ENCODE measurements at regions not wholly inside any gene's neighbourhood (a gene's known extent, or its start where the extent isn't known, plus 50 kb on each side); places are given as distances from the start of the nearest gene placed in this dataset.
A peak's percentile ranks its signal among the peaks of the same experiment; 100 is the strongest.
"Not testable (repeated sequence)": the region's sequence is repeated elsewhere in the genome, so short reads cannot be mapped to it uniquely, and the experiment has no call there.

DNA sequence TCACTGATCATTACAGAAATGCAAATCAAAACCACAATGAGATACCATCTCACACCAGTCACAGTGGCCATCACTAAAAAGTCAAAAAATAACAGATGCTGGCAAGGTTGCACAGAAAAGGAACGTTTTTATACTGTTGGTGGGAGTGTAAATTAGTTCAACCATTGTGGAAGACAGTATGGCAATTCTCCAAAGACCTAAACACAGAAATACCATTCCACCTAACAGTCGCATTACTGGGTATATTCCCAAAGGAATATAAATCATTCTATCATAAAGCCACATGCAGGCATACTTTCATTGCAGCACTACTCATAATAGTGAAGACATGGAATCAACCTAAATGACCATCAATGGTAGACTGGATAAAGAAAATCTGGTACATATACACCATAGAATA, 83.2 kb upstream of the ARID5B start:
- DNase-seq: not testable (repeated sequence)

DNA sequence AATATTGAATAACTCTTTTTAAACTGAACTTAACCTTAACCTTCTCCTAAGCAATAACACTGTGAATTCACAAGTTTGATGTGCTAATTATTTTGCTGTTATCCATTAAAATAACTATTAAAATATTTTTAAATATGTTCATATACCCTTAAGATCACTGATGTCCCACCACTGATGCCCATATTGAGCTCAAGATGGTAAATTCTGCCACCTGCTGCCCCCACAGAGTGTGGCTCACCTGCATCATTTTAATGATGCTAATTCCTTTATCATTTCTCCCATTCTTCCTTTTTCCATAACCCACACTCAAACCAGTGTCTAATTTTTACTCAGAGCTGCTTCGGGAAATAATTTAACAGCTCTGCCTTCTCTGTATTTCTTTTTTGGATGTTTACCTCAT, 82.3 kb upstream of the ARID5B start:
- no peak for DNase-seq

DNA sequence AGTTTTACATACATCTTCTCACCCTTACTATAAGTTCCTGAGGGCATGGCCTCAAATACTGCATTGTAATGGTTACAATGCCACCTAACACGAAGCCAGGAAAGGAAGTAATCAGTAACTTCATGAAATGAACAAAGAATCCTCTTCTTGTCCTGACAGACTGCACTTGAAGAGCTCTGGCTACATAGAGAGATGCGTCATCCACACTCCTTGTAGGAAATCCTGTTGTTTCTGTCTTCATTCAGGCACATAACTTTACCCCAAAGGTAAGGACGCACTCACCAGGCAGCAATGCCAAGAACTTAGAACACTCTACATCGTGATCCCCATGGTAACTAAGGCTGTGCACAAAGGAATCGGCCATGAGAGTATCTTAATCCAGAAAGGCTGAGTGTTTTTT, 80.3 kb upstream of the ARID5B start:
- no peak for DNase-seq

DNA sequence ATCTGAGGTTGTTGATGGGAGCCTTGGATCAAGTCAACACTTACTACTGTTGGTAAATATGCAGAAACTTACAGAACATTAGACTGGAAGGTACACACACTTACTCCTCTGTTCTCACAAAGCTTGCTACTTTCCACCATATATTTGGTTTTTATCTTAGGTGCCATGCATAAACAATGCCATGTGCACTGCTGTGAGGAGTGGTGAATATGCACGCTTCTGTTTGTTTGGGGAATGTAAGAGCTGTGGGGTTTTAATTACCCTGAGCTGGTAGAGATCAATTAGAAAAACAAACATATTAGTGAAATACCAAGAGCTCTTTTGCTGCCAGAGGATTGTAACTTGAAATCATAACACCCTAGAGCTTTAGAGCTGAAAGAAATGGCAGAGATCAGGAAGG, 79.8 kb upstream of the ARID5B start:
- no peak for DNase-seq

DNA sequence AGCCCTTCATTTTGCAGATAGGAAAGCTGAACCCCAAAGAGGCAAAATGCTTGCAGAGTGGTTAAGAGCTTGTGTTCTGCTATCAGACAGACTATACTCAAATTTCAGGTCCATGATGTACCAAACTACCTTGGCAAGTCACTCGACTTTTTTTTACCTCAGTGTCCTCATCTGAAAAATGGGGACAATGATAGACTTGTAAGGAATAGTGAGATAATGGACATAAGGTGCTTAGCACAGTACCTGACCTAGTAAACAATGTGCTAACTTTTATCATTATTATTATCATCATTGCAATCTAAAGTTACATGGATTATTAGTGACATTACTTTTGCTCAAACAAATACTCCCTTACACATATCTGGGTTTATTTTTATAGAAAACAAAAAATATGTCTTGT, 79.4 kb upstream of the ARID5B start:
- no peak for DNase-seq

DNA sequence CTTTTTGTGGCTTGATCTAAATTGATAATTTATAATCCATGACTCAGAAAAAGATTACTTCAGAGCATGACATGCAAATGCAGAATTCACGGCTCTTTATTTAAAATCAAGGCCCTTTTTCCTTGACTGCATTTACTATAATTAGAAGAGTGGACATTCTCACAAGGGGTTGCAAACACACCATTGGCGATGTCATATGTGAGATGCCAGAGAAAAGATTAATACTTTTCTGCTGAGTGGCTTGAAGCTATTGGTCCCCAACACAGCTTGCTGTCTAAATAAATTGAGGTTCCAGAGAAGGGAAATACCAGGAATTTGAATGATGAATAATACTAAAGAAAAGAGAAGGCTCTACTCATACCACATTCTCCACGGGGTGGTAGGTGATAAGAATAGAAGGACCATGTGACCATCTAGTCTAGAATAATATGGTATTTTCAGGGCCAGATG, 78.7 kb upstream of the ARID5B start:
- DNase-seq: no peak

DNA sequence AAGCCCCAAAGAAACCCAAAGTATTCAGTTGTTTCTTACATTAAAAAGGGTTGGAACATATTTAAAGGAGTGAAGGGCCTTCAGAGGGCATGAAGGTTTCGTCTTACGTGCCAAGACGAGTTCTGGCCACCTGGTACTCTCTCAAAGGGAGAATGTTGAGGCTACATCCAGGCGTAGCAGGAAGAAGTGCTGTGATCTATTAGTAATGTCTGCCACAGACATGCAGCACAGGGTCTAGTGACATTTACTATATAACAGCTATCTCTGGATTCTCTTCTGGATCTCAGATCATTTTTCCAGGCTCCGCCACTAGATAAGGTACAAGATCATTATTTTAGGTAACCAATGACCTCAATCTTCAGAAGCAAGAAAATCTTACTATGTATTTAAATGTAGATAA, 76.5 kb upstream of the ARID5B start:
- DNase-seq: no peak

DNA sequence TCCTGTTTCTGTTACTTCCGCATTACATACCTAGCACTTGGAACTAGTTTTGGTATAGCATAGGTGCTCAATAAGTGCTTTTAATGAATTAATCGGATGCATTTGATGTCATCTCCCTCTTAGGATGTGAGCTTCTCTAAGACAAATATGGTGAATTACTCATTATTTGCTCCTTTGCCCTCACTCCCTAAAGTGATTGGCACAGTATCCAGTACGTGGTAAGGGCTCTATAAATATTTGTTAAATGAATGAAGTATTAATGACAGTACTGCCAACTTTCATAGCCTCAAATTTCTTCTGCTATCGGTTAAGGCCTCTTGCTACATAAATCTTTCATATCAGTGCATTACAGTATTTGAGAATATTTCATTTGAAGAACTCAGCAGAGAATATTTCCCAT, 75.9 kb upstream of the ARID5B start:
- DNase-seq: no peak

DNA sequence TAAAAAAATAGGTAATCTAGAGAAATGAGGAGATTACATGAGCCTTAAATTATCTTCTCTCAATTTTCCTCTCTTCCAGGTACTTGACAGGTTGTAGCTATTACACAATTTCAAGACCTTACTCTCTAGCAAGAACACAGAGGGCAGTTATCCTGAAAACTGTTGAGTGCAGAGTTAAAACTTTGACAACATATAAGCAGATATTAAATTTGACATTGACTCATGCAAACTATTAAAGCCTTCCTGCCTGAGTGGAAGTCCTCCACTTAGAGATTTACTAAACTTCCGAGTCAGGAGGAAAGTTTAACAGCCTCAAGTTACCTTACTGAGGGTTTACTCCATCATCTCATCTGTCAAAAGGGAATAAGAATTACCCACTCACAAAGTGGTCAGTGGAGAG, 73.5 kb upstream of the ARID5B start:
- no peak for DNase-seq

DNA sequence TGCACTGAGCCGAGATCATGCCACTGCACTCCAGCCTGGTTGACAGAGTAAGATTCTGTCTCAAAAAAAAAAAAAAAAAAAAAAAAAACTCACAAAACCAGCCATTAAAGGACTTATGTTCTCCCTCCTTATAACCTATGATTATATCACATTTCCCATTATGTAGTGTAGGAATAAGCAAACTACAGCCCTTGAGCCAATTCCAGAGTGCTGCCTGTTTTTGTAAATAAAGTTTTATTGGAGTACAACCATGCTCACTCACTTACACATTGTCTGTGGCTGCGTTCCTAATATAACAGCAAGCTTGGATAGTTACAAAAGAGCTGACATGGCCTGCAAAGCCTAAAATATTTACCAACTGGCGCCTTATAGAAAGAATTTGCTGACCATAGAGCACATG, 72.7 kb upstream of the ARID5B start:
- no peak for DNase-seq

DNA sequence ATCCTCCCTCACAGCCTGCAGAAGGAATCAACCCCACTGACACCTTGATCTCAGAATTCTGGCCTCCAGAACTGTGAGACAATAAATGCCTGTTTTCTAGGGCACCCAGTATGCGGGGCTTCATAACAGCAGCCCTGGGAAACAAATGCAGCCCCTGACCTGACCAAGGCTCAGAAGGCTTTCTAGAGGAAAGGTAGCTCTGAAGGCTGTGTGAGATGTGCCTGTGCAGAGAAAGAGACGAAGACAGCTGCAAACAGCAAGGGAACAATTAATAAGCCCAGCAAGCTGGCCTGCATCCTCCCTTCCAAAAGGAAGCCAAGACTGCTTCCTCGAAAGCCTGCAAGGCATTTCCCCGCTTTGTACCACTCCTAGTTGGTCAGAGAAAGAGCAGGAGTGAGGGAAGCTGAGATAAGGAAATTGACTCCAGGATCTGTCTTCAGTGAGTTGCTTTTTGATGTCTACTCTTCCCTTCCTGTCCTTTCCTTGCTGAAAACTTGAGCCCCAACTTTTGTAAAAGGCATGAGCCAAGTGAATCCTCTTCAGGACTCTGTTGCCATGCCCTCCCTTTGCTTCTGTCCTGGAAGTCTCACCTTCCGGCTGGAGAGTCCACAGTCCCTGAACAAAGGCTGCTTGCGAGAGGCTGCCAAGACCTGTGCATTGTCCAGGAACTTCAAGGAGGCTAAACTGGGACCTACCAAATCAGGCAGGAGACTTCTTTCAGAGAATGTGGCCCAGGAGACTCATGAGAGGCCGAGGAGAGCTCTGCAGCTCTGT, 71.2 kb upstream of the ARID5B start:
- DNase-seq: no peak

DNA sequence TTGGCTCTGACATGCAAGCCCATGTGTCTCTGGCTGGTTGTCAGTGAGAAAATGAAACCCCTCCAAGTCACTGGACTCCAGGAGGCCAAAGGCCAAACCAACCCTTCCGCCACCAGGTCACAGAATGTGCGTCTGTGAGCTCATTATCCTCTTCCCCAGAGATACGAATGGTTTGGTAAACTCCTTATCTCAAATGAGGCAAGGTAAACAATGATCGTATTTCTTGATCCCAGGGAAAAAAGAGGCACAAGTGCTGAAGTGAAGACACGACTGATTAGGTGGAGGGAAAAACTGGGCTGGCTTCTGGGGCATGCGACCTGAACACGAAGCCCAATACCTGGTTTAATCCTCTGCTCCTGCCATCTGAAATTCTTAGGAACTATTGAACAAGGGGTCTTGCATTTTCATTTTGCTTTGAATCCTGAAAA, 70.6 kb upstream of the ARID5B start:
- no peak for DNase-seq

DNA sequence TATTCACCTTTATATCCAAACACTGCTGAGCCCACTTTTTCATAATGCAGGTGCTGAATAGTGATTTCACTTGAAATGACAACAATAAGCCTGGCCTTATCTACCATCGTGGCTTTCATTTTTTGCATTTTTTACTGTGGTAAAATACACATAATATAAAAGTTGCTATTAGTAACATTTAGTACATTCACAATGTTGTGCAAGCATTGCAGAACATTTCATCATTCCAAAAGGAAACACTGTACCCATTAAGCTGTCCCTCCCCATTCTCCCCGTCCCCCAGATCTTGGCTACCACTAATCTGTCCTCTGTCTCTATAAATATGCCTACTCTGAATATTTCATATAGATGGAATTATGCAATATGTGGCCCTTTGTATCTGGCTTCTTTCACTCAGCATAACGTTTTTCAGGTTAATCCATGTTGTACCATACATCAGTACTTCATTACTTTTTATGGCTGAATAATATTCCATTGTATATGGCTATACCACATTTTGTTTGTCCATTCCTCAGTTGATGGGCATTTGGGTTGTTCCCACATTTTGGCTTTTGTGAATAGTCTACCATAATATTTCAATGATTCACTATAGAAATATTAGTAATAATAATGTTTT, 68.5 kb upstream of the ARID5B start:
- DNase-seq: no peak

DNA sequence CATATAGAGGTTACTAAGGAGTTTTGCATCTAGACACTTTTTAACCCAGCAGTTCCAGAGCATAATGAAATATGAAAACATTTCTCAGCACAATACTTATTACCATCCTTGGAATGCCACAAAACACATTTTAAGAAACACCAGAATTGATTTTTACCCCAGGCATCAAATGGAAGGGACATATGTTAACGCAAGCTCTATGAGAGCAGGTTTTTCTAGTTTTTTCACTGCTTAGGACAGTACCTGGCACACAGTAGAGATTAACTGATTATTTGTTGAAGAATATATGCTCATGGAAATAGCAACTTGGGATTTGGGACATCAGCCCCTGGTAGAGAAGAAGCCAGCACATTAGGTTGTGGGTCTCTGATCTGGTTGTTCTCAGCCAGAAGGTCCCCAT, 67.0 kb upstream of the ARID5B start:
- peak in 1 of 5 donors; percentile 6 for DNase-seq

DNA sequence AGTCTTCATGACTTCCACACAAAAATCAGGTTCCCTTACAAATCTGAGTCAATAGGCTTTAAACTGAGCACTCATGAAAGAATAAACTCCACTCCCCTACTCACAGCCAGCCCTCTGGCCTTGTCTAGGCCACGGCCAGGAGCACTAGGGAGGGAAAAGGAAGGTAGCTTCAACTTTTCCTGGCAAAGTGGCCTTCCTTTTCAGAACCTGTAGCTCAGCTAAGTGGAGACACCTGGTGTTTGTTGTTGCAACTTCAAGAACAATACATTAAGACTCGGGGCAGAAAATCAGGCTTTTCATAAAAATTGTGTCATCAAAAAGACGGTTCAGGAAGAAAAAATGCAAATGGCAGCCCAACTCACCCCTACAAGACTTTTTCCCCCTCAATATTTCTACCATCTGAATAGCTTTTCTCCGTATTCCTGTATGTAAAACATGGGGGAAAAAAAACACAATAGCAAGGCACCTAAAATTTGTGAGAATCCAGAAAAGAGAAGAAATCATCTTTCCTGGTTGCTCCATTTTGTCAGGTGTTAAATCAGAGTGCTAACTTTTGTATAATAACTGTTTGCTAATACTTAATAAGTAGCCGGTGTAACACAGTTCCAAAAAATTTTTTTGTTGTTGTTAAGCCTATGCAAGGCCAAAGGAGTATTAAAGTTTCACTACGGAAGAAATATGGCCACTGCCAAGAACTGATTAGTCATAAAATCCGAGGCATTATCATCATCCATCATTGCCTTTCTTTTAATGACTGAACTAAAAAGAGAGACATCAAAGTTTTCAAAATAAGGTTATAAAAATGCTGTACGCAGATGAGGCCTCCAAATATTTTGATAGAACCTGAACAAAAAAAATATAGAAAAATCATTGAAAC, 66.2 kb upstream of the ARID5B start:
- peak in 1 of 5 donors; percentile 75 for DNase-seq

DNA sequence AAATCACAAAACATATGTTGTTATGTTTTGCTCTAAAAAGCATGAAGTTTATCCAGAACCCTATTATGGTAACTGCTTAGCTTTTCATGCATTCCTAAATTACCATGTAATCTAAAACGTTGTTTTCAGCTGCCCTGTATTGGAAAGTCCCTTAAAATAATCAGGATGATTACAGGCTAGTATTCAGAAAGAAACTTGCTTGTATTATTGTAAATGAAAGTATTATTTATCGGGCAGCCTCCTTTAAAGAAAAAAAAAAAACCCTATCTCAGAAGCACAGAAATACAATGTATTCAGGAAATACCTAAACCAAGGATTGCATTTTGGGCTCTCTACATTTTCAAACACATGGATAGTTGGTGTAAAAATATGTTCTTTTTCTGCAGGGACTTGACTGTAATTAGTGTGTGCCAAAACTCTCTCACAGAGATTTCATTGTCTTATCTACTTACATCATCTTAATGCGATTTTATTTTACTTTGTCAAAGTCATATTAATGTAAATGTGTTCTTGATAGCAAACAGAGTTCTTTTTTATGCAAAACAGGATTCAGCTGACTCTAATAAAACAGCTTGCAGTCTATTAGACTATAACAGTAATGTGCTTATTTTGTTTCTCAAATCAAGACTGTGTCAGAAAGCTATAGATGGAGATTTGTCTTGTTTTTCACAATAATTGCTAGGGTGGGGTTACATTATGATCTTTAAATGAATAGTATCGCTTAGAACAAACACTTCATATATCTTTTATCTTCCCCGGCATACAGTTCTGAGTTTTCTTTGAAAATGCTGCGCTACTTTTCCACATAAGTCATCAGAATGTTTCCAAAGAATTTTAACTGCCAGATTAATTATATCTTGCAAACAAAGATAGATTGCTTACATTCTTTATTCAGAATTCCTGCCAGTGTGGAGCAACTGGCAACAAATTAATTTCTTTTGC, 65.3 kb upstream of the ARID5B start:
- peak in 1 of 5 donors; percentile 20 for DNase-seq

DNA sequence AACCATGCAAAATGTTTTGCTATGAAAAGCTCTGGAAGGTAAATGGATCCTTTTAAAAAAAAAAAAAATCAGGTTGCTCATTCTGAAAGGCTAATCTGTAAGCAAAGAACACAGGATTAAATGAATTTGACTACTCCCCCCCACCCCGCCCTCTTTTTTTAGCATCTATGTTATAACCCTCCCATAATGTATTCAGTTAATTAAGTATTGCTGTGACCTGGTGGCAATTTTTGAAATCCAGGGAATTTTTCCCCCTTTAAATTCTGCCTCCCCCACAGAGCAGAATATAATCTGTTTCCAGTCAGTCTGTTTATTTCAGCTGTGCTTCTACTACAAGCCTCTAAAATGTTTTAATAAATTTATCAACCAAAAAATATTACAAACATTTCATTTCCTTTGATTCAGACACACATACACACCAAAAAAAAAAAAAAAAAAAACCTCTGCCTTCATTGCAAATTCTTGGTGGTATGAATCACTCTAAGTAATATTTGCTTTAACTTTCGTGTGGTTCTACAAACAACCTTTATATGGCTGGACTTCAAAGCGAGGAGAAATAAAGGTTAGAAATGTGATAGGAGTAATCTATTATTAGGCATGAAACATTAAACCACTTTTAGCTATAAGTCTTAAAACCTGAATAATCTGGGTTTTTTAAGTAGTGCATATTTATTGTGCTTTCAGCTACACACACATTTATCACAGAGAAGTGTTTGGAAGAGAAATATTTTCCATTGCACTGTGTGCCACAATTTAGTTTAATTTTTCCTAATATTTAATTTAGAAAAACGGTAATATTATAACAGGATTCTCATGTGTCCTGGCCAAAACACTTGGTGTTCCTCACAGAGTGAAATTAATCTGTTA, 64.4 kb upstream of the ARID5B start:
- no peak for DNase-seq

DNA sequence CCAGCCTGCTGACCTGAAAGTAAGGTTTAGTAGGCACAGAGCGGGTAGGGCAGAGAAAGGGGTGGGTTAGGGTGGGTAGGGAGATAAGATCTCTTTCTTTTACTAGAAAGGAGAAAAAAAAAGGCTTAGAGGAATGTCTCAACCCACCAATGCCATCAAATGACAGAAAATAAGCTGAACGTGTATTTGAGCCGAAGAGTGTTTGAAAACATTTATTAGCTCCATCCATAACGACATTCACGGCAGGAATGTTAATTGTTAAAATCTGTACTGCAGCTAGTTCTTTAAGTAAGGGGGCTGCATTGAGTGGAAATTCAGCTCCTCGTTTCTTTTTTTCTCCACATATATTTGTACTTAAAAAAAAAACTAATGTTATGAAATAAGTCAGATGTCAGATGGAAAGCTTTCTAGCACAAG, 63.7 kb upstream of the ARID5B start:
- DNase-seq: no peak

DNA sequence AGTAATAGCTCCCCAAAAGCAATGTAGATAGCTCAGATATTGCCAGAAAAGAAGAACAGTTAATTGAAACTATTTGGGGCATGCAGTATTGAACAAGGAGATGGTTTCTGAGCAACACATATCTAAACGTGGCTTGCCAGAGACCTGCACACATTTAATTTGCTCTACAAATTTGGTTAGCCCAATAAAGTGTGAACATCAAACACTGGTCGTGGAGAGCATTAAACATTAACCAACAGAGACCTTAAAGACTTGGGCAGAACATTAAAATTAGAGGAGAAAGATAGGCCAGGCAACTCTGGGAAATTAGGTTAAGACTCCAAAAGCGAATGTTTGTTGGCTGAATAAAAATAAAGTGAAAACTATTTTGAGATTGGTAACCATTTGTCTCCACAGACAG, 61.6 kb upstream of the ARID5B start:
- DNase-seq: no peak

DNA sequence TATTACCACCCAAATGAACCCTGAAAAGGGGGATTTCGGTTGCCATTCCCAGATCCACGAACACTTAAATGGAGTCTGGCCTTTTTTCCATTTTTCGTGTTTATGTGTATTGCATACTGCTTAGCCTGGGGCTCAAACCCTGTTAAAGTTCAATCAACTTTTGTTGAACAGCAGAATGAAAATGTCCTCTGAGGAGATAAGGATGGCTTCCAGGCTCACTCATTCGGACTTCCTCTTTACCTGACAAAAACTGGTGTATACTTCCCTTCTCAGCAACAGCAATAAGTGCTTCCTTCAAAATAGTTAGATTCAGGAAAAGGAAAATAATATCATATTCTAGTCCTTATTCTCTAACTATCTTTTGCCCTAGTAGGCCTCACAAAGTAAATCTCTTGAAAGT, 61.1 kb upstream of the ARID5B start:
- DNase-seq: no peak

DNA sequence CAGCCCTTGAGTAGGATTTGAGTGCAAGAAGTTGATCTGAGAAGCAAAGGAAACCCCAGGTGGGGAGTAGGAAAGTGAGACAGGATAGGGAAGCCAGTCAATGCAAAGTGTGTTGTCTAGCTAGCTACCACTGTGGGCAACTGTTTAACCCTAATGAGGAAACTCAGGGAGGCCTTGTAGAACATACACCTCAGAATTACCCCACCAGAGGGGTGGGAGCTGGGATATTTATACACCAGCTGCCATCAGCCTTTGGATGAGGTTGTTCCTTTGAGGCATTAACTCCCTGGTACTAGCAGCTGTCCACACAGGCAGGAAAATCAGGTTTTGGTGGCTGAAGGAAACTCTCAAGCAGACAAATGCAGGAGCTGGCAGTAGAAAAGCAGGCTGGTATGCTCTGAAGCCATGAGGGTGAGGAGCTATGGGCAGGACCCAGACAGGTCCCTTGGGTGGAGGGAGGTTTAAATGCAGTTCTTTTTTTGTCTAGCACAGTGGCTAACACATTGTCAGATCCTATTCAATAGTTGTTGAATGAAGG, 60.1 kb upstream of the ARID5B start:
- no peak for DNase-seq
